HG03378 (cell line): ENCODE measurements at regions not wholly inside any gene's neighbourhood (a gene's known extent, or its start where the extent isn't known, plus 50 kb on each side); places are given as distances from the start of the nearest gene placed in this dataset.

Experiments
- ATAC-seq: cut with Tn5 transposase; IDR thresholded peaks from one replicate; pipeline ENCODE4 v1.9.1; 2021; ENCODE audit warnings: mild to moderate bottlenecking, moderate library complexity; ENCODE audit not compliant: unreplicated experiment

- ATAC-seq: no peak
Measured at GRCh38 chr22:49179175-49179574, 648.5 kb downstream of the BRD1 start.

- ATAC-seq: no peak
Measured at GRCh38 chr22:49178246-49179005, 649.2 kb downstream of the BRD1 start.

- no peak for ATAC-seq
Measured at GRCh38 chr22:49177666-49178065, 650.0 kb downstream of the BRD1 start.

GRCh38 chr22:49176956-49177355, 650.7 kb downstream of the BRD1 start:
- ATAC-seq: no peak

GRCh38 chr22:49170053-49170452, 657.6 kb downstream of the BRD1 start:
- no peak for ATAC-seq

- ATAC-seq: no peak
Measured at GRCh38 chr22:49169074-49169744, 658.5 kb downstream of the BRD1 start.

GRCh38 chr22:49168219-49168813, 659.4 kb downstream of the BRD1 start:
- no peak for ATAC-seq

GRCh38 chr22:49166746-49167145, 660.9 kb downstream of the BRD1 start:
- no peak for ATAC-seq

- no peak for ATAC-seq
Measured at GRCh38 chr22:49166211-49166610, 661.5 kb downstream of the BRD1 start.

GRCh38 chr22:49164773-49165320, 662.8 kb downstream of the BRD1 start:
- ATAC-seq: no peak

- no peak for ATAC-seq
Measured at GRCh38 chr22:49163960-49164690, 663.5 kb downstream of the BRD1 start.

GRCh38 chr22:49163258-49163959, 664.3 kb downstream of the BRD1 start:
- no peak for ATAC-seq

- ATAC-seq: no peak
Measured at GRCh38 chr22:49162841-49163240, 664.8 kb downstream of the BRD1 start.

GRCh38 chr22:49161002-49161850, 666.4 kb downstream of the BRD1 start:
- no peak for ATAC-seq

- ATAC-seq: no peak
Measured at GRCh38 chr22:49160261-49161001, 667.2 kb downstream of the BRD1 start.

GRCh38 chr22:49159711-49160110, 668.0 kb downstream of the BRD1 start:
- no peak for ATAC-seq

GRCh38 chr22:49158741-49159564, 668.7 kb downstream of the BRD1 start:
- no peak for ATAC-seq
